HUDEP-2 (cell line): ENCODE measurements at regions not wholly inside any gene's neighbourhood (a gene's known extent, or its start where the extent isn't known, plus 50 kb on each side); places are given as distances from the start of the nearest gene placed in this dataset.
"Not testable (repeated sequence)": the region's sequence is repeated elsewhere in the genome, so short reads cannot be mapped to it uniquely, and the experiment has no call there.

Experiments
- DNase-seq, 76 experiments: peaks; one replicate each; lab custom pipeline; 2025; ENCODE audit not compliant: unreplicated experiment in 76 of 76; lab: John Stamatoyannopoulos, UW

- DNase-seq = no peak
These were observed 854.4 kb downstream of the TMEM121 start for GRCh38 chr14:106380740-106381139.

GRCh38 chr14:106389186-106389585 lies 862.8 kb downstream of the TMEM121 start:
- not testable (repeated sequence) for DNase-seq

DNA sequence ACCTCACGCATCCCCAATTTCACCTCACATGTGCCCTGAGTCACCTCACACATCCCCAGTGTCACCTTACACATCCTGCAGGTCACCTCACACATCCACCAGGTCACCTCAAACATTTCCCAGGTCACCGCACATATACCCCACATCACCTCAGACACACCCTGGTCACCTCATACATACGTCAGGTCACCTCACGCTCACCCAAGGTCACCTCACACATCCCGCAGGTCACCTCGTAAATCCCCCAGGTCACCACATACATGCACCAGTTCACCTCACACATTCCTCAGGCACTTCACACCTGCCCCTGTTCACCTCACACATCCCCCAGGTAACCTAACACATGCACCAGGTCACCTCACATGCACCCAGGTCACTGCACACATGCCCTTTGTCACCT lies 864.0 kb downstream of the TMEM121 start:
- peak in 3 of 76 experiments; percentile 4 to 6 (median 5) for DNase-seq

- no peak for DNase-seq
These were observed 864.6 kb downstream of the TMEM121 start for GRCh38 chr14:106390947-106391346.

DNA sequence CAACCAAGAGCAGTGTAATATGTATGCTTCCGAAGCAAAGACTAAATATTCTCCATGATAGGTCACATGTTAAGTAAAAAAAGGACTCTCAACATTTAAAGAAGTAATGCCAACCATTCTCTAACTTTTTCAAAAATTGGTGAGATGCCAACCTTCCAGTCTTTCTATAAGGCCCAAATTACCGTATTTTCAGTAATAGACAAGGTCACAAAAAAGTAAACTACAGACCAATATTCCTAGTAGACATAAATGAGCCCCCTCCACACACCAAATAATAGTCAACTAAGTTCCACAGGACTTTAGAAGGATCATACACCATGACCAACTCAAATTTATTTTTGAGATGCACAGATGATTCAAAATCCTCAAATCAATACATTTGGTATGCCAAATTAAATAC lies 867.4 kb downstream of the TMEM121 start:
- no peak for DNase-seq

GRCh38 chr14:106395456-106396050 lies 869.2 kb downstream of the TMEM121 start:
- DNase-seq = no peak

DNA sequence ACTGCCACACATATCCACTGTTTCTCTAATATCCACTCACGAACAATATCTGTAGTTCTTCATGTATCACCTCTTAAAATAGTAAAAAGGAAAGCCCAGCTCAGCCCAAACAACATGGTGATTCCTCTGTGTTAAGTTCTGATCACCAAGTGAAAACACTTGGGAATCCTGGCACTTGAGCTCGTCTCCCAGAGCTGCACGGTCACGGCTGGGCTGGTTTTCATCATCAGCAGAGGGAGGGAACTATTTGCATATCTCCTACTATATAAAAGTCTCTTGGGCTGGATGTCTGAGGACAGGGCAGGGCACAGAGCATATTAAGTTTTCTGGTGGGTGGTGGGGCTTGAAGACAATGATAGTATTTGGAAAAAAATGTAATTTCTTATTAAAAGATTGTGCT lies 870.6 kb downstream of the TMEM121 start:
- no peak for DNase-seq

- DNase-seq = not testable (repeated sequence)
These were observed 872.5 kb downstream of the TMEM121 start for GRCh38 chr14:106398931-106399331.

DNA sequence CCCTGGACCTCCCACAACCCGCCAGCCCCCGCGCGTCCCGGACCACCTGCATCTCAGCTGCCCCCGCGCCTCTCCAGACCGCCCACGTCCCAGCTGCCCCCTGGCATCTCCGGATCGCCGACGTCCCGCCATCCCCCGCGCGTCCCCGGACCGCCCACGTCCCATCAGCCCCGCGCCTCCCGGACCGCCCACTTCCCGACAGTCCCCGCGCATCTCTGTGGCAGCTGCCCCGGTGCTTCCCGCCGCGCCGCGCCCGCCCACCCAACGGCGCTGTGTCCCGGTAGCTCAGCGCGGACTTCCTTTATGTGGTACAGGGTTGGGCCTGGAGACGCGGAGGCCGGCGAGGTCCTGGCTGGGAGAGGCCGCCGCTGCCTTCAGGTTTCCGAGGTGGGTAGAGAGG lies 874.9 kb downstream of the TMEM121 start:
- not testable (repeated sequence) for DNase-seq

DNA sequence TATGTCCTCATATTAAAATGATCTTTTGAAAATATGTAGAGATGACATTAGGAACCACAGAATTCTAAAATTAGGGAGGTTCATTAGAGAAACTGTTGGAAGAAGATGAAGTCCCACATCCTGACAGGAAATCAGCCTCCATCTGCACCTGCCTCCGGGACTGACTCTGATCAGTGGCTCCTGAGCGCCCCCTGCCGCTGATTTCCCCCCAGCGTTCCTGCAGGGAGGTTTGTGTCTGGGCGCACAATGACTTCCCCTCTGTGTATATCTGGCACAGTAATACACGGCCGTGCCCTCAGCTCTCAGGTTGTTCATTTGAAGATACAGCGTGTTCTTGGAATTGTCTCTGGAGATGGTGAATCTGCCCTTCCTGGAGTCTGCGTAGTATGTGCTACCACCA lies 883.8 kb downstream of the TMEM121 start:
- DNase-seq = peak in 6 of 76 experiments; percentile 0 to 13 (median 2)

DNA sequence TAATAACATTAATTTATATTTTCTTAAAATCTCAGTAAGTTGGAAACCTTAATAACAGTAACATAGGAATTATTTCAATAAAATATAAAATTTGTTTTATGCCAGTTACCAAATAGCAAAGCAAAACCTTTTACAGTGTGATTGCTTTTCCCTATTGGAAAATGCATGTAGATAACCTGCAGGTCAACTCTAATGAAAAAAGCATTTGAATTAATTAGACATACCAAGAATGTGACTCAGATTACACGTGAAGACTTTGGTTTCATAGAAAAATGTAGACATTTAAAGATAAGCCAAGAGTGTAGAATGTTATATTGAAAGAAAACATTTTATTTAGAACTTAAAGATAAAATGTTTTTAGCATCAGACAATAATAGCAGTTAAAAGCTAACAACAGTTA lies 888.1 kb downstream of the TMEM121 start:
- no peak for DNase-seq

GRCh38 chr14:106417224-106418049 lies 891.1 kb downstream of the TMEM121 start:
- DNase-seq = peak in 67 of 76 experiments; percentile 8 to 83 (median 59)

DNA sequence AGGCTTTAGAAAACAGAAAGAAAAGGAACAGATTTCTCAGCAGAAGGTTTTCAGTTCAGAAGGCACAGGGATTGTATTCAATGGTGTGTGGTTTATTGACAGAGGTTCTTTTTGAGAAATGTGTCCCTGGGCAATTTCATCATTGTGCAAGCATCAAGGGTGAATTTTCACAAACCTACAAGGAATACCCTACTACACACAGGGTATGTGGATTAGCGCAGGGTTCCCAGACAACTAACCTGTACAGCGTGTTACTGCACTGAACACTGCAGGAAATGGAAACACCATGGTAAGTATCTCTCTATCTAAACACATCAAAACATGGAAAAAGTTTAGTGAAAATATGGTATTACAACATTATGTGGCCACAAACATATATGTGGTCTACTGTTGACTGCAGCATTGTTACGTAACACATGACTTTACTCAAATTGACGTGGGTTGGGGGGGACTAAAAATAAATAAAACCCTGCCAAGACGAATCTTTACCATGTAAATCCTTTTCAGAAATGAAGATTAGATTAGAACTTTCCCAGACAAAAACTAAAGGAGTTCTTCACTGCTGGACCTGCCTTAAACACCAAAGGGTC lies 893.1 kb downstream of the TMEM121 start:
- DNase-seq = no peak

DNA sequence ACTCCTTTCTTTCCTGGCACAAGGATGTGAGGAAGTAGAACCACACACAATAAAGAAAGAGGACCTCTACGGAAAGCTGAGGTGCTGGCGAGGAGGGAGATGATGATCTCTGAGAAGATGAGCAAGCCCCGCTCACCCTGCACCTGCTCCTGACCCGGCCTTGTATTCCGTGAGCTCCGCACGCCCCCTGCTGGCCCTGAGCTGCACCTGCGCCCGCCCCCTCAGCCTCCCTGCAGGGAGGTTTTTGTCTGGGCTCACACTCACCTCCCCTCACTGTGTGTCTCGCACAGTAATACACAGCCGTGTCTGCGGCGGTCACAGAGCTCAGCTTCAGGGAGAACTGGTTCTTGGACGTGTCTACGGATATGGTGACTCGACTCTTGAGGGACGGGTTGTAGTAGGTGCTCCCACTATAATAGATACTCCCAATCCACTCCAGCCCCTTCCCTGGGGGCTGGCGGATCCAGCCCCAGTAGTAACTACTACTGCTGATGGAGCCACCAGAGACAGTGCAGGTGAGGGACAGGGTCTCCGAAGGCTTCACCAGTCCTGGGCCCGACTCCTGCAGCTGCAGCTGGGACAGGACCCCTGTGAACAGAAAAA lies 895.1 kb downstream of the TMEM121 start:
- DNase-seq = peak in 43 of 76 experiments; percentile 1 to 68 (median 20)

- DNase-seq = no peak
These were observed 895.7 kb downstream of the TMEM121 start for GRCh38 chr14:106422066-106422465.

DNA sequence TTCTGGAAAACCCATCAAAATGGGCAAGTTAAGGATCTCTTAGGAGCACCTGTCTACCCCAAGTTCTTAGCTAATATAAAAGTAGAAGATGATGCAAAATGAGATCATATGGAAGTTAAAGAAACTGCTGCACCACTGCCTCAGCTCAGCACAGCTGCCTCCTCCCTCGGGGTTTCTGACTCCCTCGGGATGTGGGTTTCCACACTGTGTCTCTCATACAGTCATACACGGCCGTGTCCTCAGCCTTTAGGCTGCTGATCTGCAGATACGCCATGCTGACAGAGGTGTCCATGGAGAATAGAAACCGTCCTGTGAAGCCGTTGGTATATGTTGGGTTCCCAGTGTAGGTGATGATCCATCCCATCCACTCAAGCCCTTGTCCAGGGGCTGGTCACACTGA lies 898.8 kb downstream of the TMEM121 start:
- not testable (repeated sequence) for DNase-seq

- DNase-seq = peak in 35 of 76 experiments; percentile 1 to 55 (median 19)
These were observed 910.0 kb downstream of the TMEM121 start for GRCh38 chr14:106436310-106436905.

- peak in 4 of 76 experiments; percentile 4 to 15 (median 12) for DNase-seq
These were observed 916.5 kb downstream of the TMEM121 start for GRCh38 chr14:106442857-106443256.

GRCh38 chr14:106455026-106455425 lies 928.6 kb downstream of the TMEM121 start:
- DNase-seq = peak in 2 of 76 experiments; percentile 7 to 11

- DNase-seq = peak in 14 of 76 experiments; percentile 0 to 31 (median 12)
These were observed 933.8 kb downstream of the TMEM121 start for GRCh38 chr14:106459971-106460730.
